ENCODE measurements at regions not wholly inside any gene's neighbourhood (a gene's known extent, or its start where the extent isn't known, plus 50 kb on each side); places are given as distances from the start of the nearest gene placed in this dataset.

DNA sequence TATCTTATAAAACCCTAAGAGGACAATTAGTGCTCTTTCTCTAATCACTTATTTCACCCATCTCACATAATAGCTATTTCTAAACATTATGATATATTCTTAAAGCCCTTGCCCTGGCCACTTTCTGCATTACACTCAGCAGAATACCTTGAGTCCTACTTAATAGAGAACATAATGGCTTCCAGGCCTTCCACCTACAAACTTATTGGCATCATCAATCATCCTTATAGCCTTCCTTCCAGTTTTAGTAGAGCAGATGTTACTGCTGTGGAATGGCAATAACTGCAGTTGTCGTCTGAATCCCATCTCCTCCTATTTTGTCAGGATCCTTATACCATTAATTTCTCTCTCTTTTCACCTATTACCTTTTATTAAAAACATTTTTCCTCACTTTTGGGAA is 1127.4 kb downstream of the LRFN5 start:
- dilution Hi-C loops (cut with HindIII; ENCODE audit: low sequenced_read_pairs, unreplicated experiment) (no loop called here), intact Hi-C loops (cut with micrococcal nuclease) (no loop called here), in situ Hi-C loops (cut with MboI; ENCODE audit: low sequenced_read_pairs) (no loop called here)
- Histone ChIP-seq H3K36me3 (ENCODE audit: control insufficient read depth, insufficient read depth, low read length) (no peaks in the 10 kb centered on the region), H3K9me3 (ENCODE audit: control insufficient read depth, insufficient read depth, low read length) (no peaks in the 10 kb centered on the region), H3K4me2 (ENCODE audit: low read depth, low read length) (no peak overlapping the region), H2BK20ac (ENCODE audit: low read depth, low read length) (no peak overlapping the region), H4K5ac (ENCODE audit: low read depth, low read length) (no peak overlapping the region), H3K14ac (replicated peaks; ENCODE audit: low read depth, low read length) (no peak overlapping the region), H3K4me1 (ENCODE audit: control insufficient read depth, insufficient read depth, low read length) (no peaks in the 10 kb centered on the region), H3K27ac (ENCODE audit: insufficient read depth, low read length) (no peak overlapping the region), H3K27me3 (ENCODE audit: control insufficient read depth, insufficient read depth, low read length) (no peaks in the 10 kb centered on the region), H3K4ac (ENCODE audit: low read depth, low read length) (no peak overlapping the region), H3K18ac (ENCODE audit: low read depth, low read length) (no peak overlapping the region), H3K4me3 (ENCODE audit: insufficient read depth, low read depth, low read length) (no peak overlapping the region), H3K23ac (ENCODE audit: low read depth, low read length) (no peak overlapping the region), H4K20me1 (ENCODE audit: insufficient read depth, low read length) (no peaks in the 10 kb centered on the region), H3K79me1 (ENCODE audit: low read depth in 1 of 2, low read length in 2 of 2) (no peaks in the 10 kb centered on the region), H3K56ac (ENCODE audit: extremely low read depth, insufficient read depth, low read length) (no peak overlapping the region), H2AK5ac (ENCODE audit: low read depth, low read length) (no peak overlapping the region), H4K8ac (ENCODE audit: low read depth in 2 of 2, low read length in 2 of 2) (no peak overlapping the region), H3K9me1 (ENCODE audit: insufficient read depth, low read length) (no peaks in the 10 kb centered on the region), H3K9ac (ENCODE audit: low read depth, low read length) (no peak overlapping the region), H2AFZ (replicated peaks; ENCODE audit: low read length, poor library complexity) (no peak overlapping the region), H4K91ac (ENCODE audit: insufficient read depth, low read depth, low read length) (no peak overlapping the region), H2BK15ac (ENCODE audit: low read depth, low read length) (no peak overlapping the region), H2BK120ac (ENCODE audit: low read depth, low read length) (no peak overlapping the region), H2BK5ac (ENCODE audit: low read depth, low read length, poor library complexity, severe bottlenecking) (no peak overlapping the region), H2AK9ac (replicated peaks; ENCODE audit: low read depth, low read length, poor library complexity) (no peak overlapping the region)
- no CpG with 5 or more reads among the region's 1 CpG for WGBS, 2 experiments (ENCODE audit: extremely low coverage in 2 of 2, insufficient read length in 1 of 2)
- BruUV-seq (replicated peaks) = no TSS peak
- TF ChIP-seq BHLHE40 (IDR thresholded peaks at IDR 0.05; ENCODE audit: low read depth, low read length) (no peak), CEBPB (IDR thresholded peaks at IDR 0.05; ENCODE audit: low read depth, low read length) (no peak), MAZ (IDR thresholded peaks at IDR 0.05; ENCODE audit: borderline replicate concordance, low read depth, low read length) (no peak), RCOR1 (IDR thresholded peaks at IDR 0.05; ENCODE audit: insufficient replicate concordance, low read length) (no peak), RFX5 (IDR thresholded peaks at IDR 0.05; ENCODE audit: low read depth, low read length) (no peak), FOS (IDR thresholded peaks at IDR 0.05; ENCODE audit: low read depth, low read length) (no peak), SMC3 (IDR thresholded peaks at IDR 0.05; ENCODE audit: low read depth, low read length) (no peak)
- TF ChIP-seq, protein P1, sequence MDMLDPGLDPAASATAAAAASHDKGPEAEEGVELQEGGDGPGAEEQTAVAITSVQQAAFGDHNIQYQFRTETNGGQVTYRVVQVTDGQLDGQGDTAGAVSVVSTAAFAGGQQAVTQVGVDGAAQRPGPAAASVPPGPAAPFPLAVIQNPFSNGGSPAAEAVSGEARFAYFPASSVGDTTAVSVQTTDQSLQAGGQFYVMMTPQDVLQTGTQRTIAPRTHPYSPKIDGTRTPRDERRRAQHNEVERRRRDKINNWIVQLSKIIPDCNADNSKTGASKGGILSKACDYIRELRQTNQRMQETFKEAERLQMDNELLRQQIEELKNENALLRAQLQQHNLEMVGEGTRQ (IDR thresholded peaks at IDR 0.05; ENCODE audit: low read depth, low read length) = no peak
- TF ChIP-seq, protein P2, sequence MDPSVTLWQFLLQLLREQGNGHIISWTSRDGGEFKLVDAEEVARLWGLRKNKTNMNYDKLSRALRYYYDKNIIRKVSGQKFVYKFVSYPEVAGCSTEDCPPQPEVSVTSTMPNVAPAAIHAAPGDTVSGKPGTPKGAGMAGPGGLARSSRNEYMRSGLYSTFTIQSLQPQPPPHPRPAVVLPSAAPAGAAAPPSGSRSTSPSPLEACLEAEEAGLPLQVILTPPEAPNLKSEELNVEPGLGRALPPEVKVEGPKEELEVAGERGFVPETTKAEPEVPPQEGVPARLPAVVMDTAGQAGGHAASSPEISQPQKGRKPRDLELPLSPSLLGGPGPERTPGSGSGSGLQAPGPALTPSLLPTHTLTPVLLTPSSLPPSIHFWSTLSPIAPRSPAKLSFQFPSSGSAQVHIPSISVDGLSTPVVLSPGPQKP (IDR thresholded peaks at IDR 0.05; ENCODE audit: borderline replicate concordance, low read depth, low read length) = no peak
- POLR2A ChIA-PET (ENCODE audit: unreplicated experiment) = no interaction called here
- no peak for DNase-seq
- CTCF ChIA-PET = no interaction called here
- ATAC-seq (ENCODE audit: low read depth) = no peak
